GM12891 (cell line): ENCODE measurements at regions not wholly inside any gene's neighbourhood (a gene's known extent, or its start where the extent isn't known, plus 50 kb on each side); places are given as distances from the start of the nearest gene placed in this dataset.

ENCODE experiments used
- POLR2A ChIP-seq: IDR thresholded peaks from 2 replicates; pipeline ENCODE4 v1.6.1; 2011; ENCODE audit warnings: low read depth, low read length, control low read depth
- POLR2AphosphoS5 ChIP-seq: IDR thresholded peaks from 2 replicates; pipeline ENCODE4 v1.6.1; 2011; ENCODE audit warnings: low read depth, low read length, control low read depth

GRCh38 chr18:73313476-73313875 lies 445.7 kb upstream of the NETO1 start:
- TF ChIP-seq POLR2AphosphoS5 (no peak), POLR2A (no peak)
